ENCODE measurements at regions not wholly inside any gene's neighbourhood (a gene's known extent, or its start where the extent isn't known, plus 50 kb on each side); places are given as distances from the start of the nearest gene placed in this dataset.

DNA sequence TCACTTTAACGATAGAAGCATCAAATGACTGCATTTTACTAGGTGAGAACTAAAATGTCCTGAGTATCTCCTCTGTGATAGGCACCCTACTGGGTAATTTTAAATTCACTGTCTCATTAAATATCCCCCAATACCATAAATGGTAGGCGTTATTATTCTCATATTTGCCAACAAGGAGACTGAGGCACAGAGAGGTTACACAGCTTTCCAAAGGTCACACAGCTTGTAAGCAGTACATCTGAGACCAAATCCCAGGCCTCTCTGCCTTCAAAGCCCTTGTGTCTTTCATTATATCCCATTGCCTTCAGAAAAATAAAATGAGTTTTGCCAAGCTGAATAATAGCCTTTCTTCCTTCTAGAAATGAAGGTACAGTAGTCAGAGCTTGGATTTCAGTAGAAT, 502.6 kb downstream of the HAPSTR1 start:
- WGBS (ENCODE audit: insufficient coverage, insufficient read length): no CpG with 5 or more reads among the region's 2 CpGs
- Histone ChIP-seq H3K4me3 (ENCODE audit: low read length) (no peak overlapping the region), H3K4me1 (ENCODE audit: control insufficient read depth, insufficient read depth, low read length) (no peaks in the 10 kb centered on the region), H3K36me3 (ENCODE audit: control insufficient read depth, insufficient read depth, low read length) (no peaks in the 10 kb centered on the region), H3K27me3 (ENCODE audit: control insufficient read depth, insufficient read depth, low read length) (no peaks in the 10 kb centered on the region), H3K9me3 (ENCODE audit: control insufficient read depth, insufficient read depth, low read length) (no peaks in the 10 kb centered on the region), H3K27ac (ENCODE audit: low read length) (no peak overlapping the region)
- DNase-seq (ENCODE audit: low read depth, low spot score): no peak

DNA sequence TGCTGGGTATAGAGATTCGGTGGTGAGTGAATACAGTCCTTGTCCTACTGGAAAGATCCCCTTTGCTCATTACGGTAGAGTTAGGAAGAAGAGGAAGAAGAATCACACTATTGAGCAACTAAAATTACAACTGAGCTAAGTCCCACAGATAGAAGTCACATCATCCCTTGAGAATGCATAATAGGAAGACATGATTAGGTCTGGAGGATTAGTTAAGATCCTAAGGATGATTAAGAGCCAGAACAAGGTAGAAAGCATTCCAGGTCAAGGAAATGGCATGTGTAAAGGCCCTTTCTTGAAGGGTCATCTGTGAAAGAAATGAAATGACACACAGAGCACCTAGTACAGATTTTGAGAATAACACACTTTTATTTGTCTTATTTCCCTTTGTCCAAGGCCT, 503.5 kb downstream of the HAPSTR1 start:
- Histone ChIP-seq H3K4me1 (ENCODE audit: control insufficient read depth, insufficient read depth, low read length) (no peaks in the 10 kb centered on the region), H3K27ac (ENCODE audit: low read length) (no peak overlapping the region), H3K27me3 (ENCODE audit: control insufficient read depth, insufficient read depth, low read length) (no peaks in the 10 kb centered on the region; the same call in 1 of the 2 replicates), H3K36me3 (ENCODE audit: control insufficient read depth, insufficient read depth, low read length) (no peaks in the 10 kb centered on the region), H3K4me3 (ENCODE audit: low read length) (no peak overlapping the region), H3K9me3 (ENCODE audit: control insufficient read depth, insufficient read depth, low read length) (no peaks in the 10 kb centered on the region)
- no peak for DNase-seq (ENCODE audit: low read depth, low spot score)
- WGBS (ENCODE audit: insufficient coverage, insufficient read length): no CpG with 5 or more reads among the region's 2 CpGs

DNA sequence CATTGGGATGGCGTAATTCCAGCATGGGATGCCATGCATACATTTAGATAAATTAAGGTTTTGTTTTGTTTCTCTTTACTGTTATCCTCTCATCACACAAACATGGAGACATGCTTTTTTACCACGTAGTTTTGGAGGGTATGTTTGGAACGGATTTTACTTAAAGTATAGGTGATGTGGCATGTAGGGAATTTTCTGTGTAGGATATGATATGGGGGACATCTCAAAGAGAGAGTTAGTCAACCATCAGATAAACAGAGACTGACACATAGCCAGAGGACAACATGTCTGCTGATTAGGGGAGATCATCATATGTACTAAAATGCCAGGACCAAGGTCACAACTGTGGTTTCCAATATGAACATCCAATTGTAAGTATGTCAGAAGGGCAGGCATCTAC, 503.9 kb downstream of the HAPSTR1 start:
- DNase-seq (ENCODE audit: low read depth, low spot score): no peak
- Histone ChIP-seq H3K27ac (ENCODE audit: low read length) (no peak overlapping the region), H3K36me3 (ENCODE audit: control insufficient read depth, insufficient read depth, low read length) (no peaks in the 10 kb centered on the region), H3K4me1 (ENCODE audit: control insufficient read depth, insufficient read depth, low read length) (no peaks in the 10 kb centered on the region), H3K4me3 (ENCODE audit: low read length) (no peak overlapping the region), H3K9me3 (ENCODE audit: control insufficient read depth, insufficient read depth, low read length) (no peaks in the 10 kb centered on the region), H3K27me3 (ENCODE audit: control insufficient read depth, insufficient read depth, low read length) (no peaks in the 10 kb centered on the region; the same call in 1 of the 2 replicates)
- 100% methylated on average over 1 of the region's 3 CpGs for WGBS (ENCODE audit: insufficient coverage, insufficient read length)

DNA sequence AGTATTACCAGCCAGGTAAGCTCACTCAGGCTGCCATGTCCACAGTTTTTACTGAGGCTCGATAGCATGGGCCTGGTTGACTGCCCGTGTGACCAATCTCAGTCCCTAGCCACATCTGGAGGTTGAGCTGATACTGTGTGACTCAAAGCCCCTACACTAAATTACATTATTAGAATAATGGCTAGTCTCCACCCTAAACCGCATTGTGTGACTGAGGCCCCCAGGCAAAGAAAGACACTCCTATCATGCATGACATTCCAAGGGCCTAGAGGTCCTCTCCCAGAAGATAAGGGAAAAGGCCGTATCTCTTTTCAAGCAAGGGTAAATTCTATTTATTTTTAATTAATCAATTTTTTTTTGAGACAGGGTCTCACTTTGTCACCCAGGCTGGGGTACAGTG, 505.3 kb downstream of the HAPSTR1 start:
- Histone ChIP-seq H3K27ac (ENCODE audit: low read length) (no peak overlapping the region), H3K4me3 (ENCODE audit: low read length) (no peak overlapping the region), H3K36me3 (ENCODE audit: control insufficient read depth, insufficient read depth, low read length) (no peaks in the 10 kb centered on the region), H3K9me3 (ENCODE audit: control insufficient read depth, insufficient read depth, low read length) (no peaks in the 10 kb centered on the region), H3K4me1 (ENCODE audit: control insufficient read depth, insufficient read depth, low read length) (no peaks in the 10 kb centered on the region), H3K27me3 (ENCODE audit: control insufficient read depth, insufficient read depth, low read length) (no peaks in the 10 kb centered on the region; the same call in 1 of the 2 replicates)
- DNase-seq (ENCODE audit: low read depth, low spot score): no peak
- no CpG with 5 or more reads among the region's 4 CpGs for WGBS (ENCODE audit: insufficient coverage, insufficient read length)

DNA sequence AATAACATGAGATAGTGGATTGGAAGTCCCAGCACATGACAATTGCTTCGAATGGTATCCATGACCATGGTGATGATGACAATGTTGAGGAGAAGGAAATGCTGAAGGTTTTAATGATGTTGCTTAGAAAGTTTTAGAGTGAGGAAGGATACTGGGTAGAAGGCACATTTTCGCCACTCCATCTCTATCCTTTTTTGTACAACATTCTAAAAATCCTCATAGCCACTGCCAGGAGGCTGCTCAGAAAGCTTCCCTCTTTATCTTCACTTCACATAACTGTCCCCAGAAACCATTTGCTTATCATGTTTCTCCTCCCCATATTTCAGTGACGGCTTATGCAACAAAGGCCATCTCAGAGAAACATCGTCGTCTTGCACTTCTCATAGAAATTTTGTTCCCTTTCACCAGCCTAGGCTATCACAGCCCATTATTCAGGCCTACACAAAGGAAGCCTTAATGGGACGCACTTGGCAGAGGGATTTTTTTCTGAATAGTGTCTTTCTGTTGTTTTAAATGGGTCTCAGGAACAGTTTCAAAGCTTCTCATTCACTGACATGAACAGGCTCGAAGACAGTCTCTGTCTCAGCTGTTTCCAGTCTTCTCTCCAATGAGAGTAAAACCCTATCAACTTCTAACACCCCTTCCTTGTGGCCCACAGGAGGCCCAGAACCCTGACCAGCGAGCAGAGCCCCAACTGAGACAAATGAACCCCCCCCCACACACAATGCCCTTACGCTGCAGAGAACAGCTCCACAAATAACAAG, 506.7 kb downstream of the HAPSTR1 start:
- Histone ChIP-seq H3K27ac (ENCODE audit: low read length) (no peak overlapping the region), H3K4me1 (ENCODE audit: control insufficient read depth, insufficient read depth, low read length) (no peaks in the 10 kb centered on the region), H3K27me3 (ENCODE audit: control insufficient read depth, insufficient read depth, low read length) (no peaks in the 10 kb centered on the region; the same call in 1 of the 2 replicates), H3K4me3 (ENCODE audit: low read length) (no peak overlapping the region), H3K9me3 (ENCODE audit: control insufficient read depth, insufficient read depth, low read length) (no peaks in the 10 kb centered on the region), H3K36me3 (ENCODE audit: control insufficient read depth, insufficient read depth, low read length) (no peaks in the 10 kb centered on the region)
- no peak for DNase-seq (ENCODE audit: low read depth, low spot score)
- whole genome bisulfite sequencing (ENCODE audit: insufficient coverage, insufficient read length): no CpG with 5 or more reads among the region's 9 CpGs

DNA sequence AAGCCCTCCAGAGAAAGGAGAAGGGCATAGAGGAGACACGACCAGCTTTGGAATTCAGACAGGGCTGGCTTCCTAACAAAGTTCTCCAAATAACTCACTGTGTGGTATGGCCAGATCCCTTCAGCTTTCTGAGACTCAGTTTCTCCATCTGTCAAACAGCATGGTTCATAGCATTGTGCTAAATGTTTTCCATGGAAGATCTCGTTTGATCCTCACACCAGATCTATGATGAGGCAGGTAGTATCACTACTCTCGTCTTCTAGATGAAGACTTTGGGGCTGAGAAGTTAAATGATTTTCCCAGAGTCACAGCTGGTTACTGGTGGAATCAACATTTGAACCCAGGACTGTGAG, 507.3 kb downstream of the HAPSTR1 start:
- WGBS (ENCODE audit: insufficient coverage, insufficient read length): no CpG with 5 or more reads among the region's 3 CpGs
- no peak for DNase-seq (ENCODE audit: low read depth, low spot score)
- no peaks in the 10 kb centered on the region for H3K9me3 ChIP-seq (ENCODE audit: control insufficient read depth, insufficient read depth, low read length)

DNA sequence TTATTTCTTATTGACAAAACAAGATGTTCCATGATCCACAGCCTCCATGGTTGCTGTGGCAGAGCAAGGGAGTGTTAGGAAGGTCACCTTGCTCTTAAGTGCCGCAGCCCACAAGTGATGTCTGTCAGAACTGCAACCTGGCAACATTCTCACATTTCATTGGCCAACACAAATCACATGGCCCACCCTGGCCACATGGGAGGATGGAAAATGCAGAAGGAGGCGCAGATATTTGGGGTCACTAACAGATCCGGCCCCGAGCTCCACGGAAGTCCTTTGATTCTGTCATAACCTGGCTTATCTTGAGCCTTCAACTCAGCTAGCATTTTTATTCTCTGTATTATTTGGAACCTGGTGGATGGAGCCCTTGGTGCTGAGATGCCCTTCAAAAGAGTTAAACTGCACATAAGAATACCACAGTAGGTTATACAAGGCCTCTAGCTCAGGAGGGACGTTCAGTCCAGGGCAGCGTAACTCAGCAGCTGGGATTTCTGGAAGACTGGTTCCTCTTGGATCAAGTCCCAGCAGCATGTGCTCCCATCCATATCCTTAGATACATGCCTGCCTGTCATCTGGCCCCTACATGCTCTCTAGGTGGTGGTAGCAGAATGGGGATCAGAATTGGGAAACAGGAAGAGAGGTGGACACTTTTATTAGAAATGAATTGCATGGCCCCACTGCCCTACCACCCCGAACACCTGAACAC, 508.1 kb downstream of the HAPSTR1 start:
- H3K4me1 ChIP-seq (ENCODE audit: control insufficient read depth, insufficient read depth, low read length): no peaks in the 10 kb centered on the region
- H3K9me3 ChIP-seq (ENCODE audit: control insufficient read depth, insufficient read depth, low read length): no peaks in the 10 kb centered on the region
- no peaks in the 10 kb centered on the region for H3K36me3 ChIP-seq (ENCODE audit: control insufficient read depth, insufficient read depth, low read length)
- no peak for DNase-seq (ENCODE audit: low read depth, low spot score)
- H3K27me3 ChIP-seq (ENCODE audit: control insufficient read depth, insufficient read depth, low read length): no peaks in the 10 kb centered on the region; the same call in 1 of the 2 replicates
- WGBS (ENCODE audit: insufficient coverage, insufficient read length): no CpG with 5 or more reads among the region's 8 CpGs
- no peak overlapping the region for H3K27ac ChIP-seq (ENCODE audit: low read length)
- no peak overlapping the region for H3K4me3 ChIP-seq (ENCODE audit: low read length)

More for the DNA sequence above, 507.3 kb downstream of the HAPSTR1 start:
- Histone ChIP-seq H3K4me1 (ENCODE audit: control insufficient read depth, insufficient read depth, low read length) (no peaks in the 10 kb centered on the region), H3K27me3 (ENCODE audit: control insufficient read depth, insufficient read depth, low read length) (no peaks in the 10 kb centered on the region; the same call in 1 of the 2 replicates), H3K36me3 (ENCODE audit: control insufficient read depth, insufficient read depth, low read length) (no peaks in the 10 kb centered on the region), H3K4me3 (ENCODE audit: low read length) (no peak overlapping the region), H3K27ac (ENCODE audit: low read length) (no peak overlapping the region)

DNA sequence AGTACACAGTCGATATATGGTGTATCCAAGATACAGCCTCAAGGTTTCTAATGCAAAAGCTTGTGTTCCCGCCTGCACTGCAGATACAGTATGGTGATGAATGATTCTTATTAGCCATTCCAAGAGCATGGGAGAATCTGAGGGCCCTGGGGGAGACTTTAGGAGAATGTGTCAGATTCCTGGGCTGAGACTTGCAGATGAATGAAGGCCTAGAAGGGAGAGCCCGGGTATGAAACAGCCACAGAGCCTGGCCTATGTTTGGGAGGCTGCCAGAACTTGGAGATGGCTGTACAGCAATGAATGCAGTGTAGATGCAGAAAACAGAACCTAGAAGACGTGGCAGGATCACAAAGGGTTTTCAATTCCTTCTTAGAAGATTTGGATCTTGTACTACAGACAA, 510.7 kb downstream of the HAPSTR1 start:
- no peak for DNase-seq (ENCODE audit: low read depth, low spot score)
- Histone ChIP-seq H3K27ac (ENCODE audit: low read length) (no peak overlapping the region), H3K27me3 (ENCODE audit: control insufficient read depth, insufficient read depth, low read length) (no peaks in the 10 kb centered on the region; the same call in 1 of the 2 replicates), H3K9me3 (ENCODE audit: control insufficient read depth, insufficient read depth, low read length) (no peaks in the 10 kb centered on the region), H3K4me3 (ENCODE audit: low read length) (no peak overlapping the region), H3K36me3 (ENCODE audit: control insufficient read depth, insufficient read depth, low read length) (no peaks in the 10 kb centered on the region), H3K4me1 (ENCODE audit: control insufficient read depth, insufficient read depth, low read length) (no peaks in the 10 kb centered on the region)
- WGBS (ENCODE audit: insufficient coverage, insufficient read length): no CpG with 5 or more reads among the region's 4 CpGs

DNA sequence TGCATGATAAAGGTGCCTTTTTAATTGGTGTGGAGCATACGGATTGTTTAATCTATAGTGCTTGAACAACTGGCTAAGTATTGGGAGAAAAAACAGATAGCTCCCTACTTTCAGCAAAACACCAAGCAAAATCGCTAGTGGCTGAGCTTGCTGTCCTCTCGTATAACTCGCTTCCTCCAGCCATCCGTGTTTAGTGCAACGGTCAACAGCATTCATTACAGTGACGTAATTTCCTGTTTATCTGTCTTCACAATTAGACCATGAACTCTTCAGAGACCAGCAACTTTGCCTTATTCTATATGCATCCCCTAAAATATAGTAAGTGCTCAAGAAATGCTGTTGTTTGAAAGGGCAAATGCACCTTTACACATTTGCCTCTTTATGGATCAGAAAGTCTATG, 511.9 kb downstream of the HAPSTR1 start:
- no CpG with 5 or more reads among the region's 7 CpGs for WGBS (ENCODE audit: insufficient coverage, insufficient read length)
- H3K4me3 ChIP-seq (ENCODE audit: low read length): no peak overlapping the region

DNA sequence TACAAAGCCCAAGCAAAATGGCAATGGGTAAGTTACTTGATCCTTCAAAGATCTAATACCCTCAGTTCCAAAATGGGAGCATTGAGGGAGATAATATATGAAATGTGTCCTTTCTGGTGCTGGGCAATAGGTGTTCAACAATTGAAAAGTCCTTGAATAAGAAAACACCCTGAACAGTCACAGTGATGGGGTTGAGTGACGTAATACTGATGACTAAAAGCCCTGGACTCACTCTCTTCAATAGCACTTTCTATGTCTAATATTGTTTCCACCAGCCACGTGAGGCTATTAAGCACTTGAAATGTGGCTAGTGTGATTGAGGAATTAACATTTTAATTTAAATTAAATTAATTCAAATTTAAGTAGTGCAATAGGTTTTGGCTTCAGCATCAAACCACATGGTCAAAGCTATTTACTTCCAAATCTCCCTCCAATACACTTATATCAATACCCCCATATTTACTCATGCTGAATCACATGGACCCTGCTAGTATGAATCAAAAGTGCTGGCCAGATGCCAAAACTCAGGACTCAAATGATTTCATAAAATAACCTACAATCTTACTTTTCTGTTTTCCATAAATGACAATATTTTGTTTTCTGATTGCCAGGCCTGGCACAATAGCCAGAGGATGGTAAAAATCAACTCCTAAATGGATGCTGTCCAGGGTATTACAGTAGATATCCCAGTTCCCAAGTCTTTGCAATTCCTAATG, 516.2 kb downstream of the HAPSTR1 start:
- Histone ChIP-seq H3K4me3 (ENCODE audit: low read length) (no peak overlapping the region), H3K27ac (ENCODE audit: low read length) (no peak overlapping the region), H3K36me3 (ENCODE audit: control insufficient read depth, insufficient read depth, low read length) (no peaks in the 10 kb centered on the region), H3K9me3 (ENCODE audit: control insufficient read depth, insufficient read depth, low read length) (no peaks in the 10 kb centered on the region), H3K27me3 (ENCODE audit: control insufficient read depth, insufficient read depth, low read length) (no peaks in the 10 kb centered on the region; the same call in 1 of the 2 replicates), H3K4me1 (ENCODE audit: control insufficient read depth, insufficient read depth, low read length) (no peaks in the 10 kb centered on the region)
- WGBS (ENCODE audit: insufficient coverage, insufficient read length): no CpG with 5 or more reads among the region's 2 CpGs
- DNase-seq (ENCODE audit: low read depth, low spot score): no peak

More for the DNA sequence above, 511.9 kb downstream of the HAPSTR1 start:
- no peak for DNase-seq (ENCODE audit: low read depth, low spot score)
- H3K27ac ChIP-seq (ENCODE audit: low read length): no peak overlapping the region
- H3K27me3 ChIP-seq (ENCODE audit: control insufficient read depth, insufficient read depth, low read length): no peaks in the 10 kb centered on the region; the same call in 1 of the 2 replicates
- H3K9me3 ChIP-seq (ENCODE audit: control insufficient read depth, insufficient read depth, low read length): no peaks in the 10 kb centered on the region
- H3K36me3 ChIP-seq (ENCODE audit: control insufficient read depth, insufficient read depth, low read length): no peaks in the 10 kb centered on the region
- H3K4me1 ChIP-seq (ENCODE audit: control insufficient read depth, insufficient read depth, low read length): no peaks in the 10 kb centered on the region
